OCI-LY3 (cell line): ENCODE measurements at regions not wholly inside any gene's neighbourhood (a gene's known extent, or its start where the extent isn't known, plus 50 kb on each side); places are given as distances from the start of the nearest gene placed in this dataset.

Experiments
- H2AFZ ChIP-seq: fragments of 200-600, 300-600 bp; shearing (Covaris generic); 2 replicates; pipeline ENCODE4 v1.6.0; 2014; ENCODE audit warnings: antibody characterized with exemption, low read depth, low read length
- H3K27ac ChIP-seq: fragments of 200-600, 300-600 bp; sonication (generic); 2 replicates; pipeline ENCODE4 v1.5.1; 2014; ENCODE audit warnings: mild to moderate bottlenecking, low read length, moderate library complexity, mixed read lengths
- H3K27me3 ChIP-seq: fragments of 200-600, 300-600 bp; sonication (generic); 2 replicates; pipeline ENCODE4 v1.6.1; 2014; ENCODE audit warnings: low read depth, low read length, mixed read lengths
- H3K36me3 ChIP-seq: fragments of 200-600, 300-600 bp; sonication (generic); replicated peaks from 2 replicates; pipeline ENCODE3; 2014; ENCODE audit warnings: low read depth, low read length, mixed read lengths
- H3K4me1 ChIP-seq: fragments of 300-600, 200-600 bp; sonication (generic); 2 replicates; pipeline ENCODE4 v1.6.1; 2014; ENCODE audit warnings: low read length, mixed read lengths
- H3K4me2 ChIP-seq: fragments of 200-600, 300-600 bp; sonication (generic); 2 replicates; pipeline ENCODE4 v1.6.1; 2014; ENCODE audit warnings: low read length, mixed read lengths
- H3K4me3 ChIP-seq: fragments of 300-600, 200-600 bp; sonication (generic); 2 replicates; pipeline ENCODE4 v1.5.1; 2014; ENCODE audit warnings: antibody characterized with exemption, mild to moderate bottlenecking, low read length, moderate library complexity
- H3K79me2 ChIP-seq: fragments of 300-600, 200-600 bp; shearing (Covaris generic); 2 replicates; pipeline ENCODE4 v1.6.1; 2014; ENCODE audit warnings: mild to moderate bottlenecking, low read length, mixed read lengths
- H3K9ac ChIP-seq: fragments of 300-600, 200-600 bp; shearing (Covaris generic); 2 replicates; pipeline ENCODE4 v1.6.0; 2014; ENCODE audit warnings: mild to moderate bottlenecking, low read length, moderate library complexity
- H3K9me3 ChIP-seq: fragments of 200-600, 300-600 bp; shearing (Covaris generic); 2 replicates; pipeline ENCODE4 v1.6.1; 2014; ENCODE audit warnings: low read length, mixed read lengths; ENCODE audit not compliant: insufficient read depth
- H4K20me1 ChIP-seq: fragments of 200-600, 300-600 bp; sonication (generic); 2 replicates; pipeline ENCODE4 v1.6.1; 2016; ENCODE audit warnings: low read length, mixed read lengths; ENCODE audit not compliant: insufficient read depth
- EZH2phosphoT487 ChIP-seq: fragments of 200-600 bp; shearing (Covaris generic); IDR thresholded peaks from 2 replicates; pipeline ENCODE4 v1.6.1; 2018; ENCODE audit warnings: antibody characterized with exemption, mixed run types, low read depth
- TF ChIP-seq, protein P1 (sequence below): fragments of 200-600, 300-600 bp; sonication (generic); IDR thresholded peaks from 2 replicates; pipeline ENCODE4 v1.5.1; 2014; ENCODE audit warnings: antibody characterized with exemption, low read length, low read depth

DNA sequence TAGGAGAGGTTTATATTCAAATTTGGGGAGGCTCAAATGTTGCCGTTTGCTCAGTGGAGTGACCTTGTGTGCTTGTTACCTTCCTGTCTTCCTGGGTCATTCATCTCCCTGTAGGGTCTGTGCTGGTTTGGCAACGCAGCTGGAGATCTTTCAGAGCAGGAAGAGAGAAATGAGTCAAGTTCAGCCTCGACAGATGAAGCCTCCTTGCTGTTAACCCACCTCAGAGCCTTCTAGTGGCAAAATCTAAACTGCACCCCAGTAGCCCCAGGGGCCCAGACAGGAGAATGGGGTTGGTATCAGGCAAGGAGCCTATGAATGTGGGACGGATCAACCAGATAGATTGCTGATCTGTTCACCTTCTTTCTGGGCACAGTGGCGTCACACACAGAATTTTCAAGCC is 999.3 kb downstream of the VRK1 start:
- H3K4me2 ChIP-seq: no peak overlapping the region
- no peaks in the 10 kb centered on the region for H4K20me1 ChIP-seq
- H3K36me3 ChIP-seq: no peaks in the 10 kb centered on the region
- no peak overlapping the region for H3K4me3 ChIP-seq
- no peak for TF ChIP-seq EZH2phosphoT487
- TF ChIP-seq, protein P1, sequence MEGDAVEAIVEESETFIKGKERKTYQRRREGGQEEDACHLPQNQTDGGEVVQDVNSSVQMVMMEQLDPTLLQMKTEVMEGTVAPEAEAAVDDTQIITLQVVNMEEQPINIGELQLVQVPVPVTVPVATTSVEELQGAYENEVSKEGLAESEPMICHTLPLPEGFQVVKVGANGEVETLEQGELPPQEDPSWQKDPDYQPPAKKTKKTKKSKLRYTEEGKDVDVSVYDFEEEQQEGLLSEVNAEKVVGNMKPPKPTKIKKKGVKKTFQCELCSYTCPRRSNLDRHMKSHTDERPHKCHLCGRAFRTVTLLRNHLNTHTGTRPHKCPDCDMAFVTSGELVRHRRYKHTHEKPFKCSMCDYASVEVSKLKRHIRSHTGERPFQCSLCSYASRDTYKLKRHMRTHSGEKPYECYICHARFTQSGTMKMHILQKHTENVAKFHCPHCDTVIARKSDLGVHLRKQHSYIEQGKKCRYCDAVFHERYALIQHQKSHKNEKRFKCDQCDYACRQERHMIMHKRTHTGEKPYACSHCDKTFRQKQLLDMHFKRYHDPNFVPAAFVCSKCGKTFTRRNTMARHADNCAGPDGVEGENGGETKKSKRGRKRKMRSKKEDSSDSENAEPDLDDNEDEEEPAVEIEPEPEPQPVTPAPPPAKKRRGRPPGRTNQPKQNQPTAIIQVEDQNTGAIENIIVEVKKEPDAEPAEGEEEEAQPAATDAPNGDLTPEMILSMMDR: no peak
- H3K9me3 ChIP-seq: no peaks in the 10 kb centered on the region
- H3K79me2 ChIP-seq: no peaks in the 10 kb centered on the region
- H3K9ac ChIP-seq: no peak overlapping the region
- H3K27me3 ChIP-seq: peaks cover 5% of the 10 kb centered on the region; the same call in 1 of the 2 replicates
- H3K4me1 ChIP-seq: no peaks in the 10 kb centered on the region
- H2AFZ ChIP-seq: no peak overlapping the region
- H3K27ac ChIP-seq: no peak overlapping the region

GRCh38 chr14:97798176-97798575 is 1001.0 kb downstream of the VRK1 start:
- no peak overlapping the region for H3K4me3 ChIP-seq
- H3K27ac ChIP-seq: no peak overlapping the region
- H3K79me2 ChIP-seq: no peaks in the 10 kb centered on the region
- no peaks in the 10 kb centered on the region for H4K20me1 ChIP-seq
- H2AFZ ChIP-seq: no peak overlapping the region
- H3K9ac ChIP-seq: no peak overlapping the region
- no peak overlapping the region for H3K4me2 ChIP-seq
- TF ChIP-seq EZH2phosphoT487: no peak
- TF ChIP-seq, protein P1: no peak
- no peaks in the 10 kb centered on the region for H3K27me3 ChIP-seq
- H3K9me3 ChIP-seq: no peaks in the 10 kb centered on the region
- no peaks in the 10 kb centered on the region for H3K4me1 ChIP-seq
- no peaks in the 10 kb centered on the region for H3K36me3 ChIP-seq

DNA sequence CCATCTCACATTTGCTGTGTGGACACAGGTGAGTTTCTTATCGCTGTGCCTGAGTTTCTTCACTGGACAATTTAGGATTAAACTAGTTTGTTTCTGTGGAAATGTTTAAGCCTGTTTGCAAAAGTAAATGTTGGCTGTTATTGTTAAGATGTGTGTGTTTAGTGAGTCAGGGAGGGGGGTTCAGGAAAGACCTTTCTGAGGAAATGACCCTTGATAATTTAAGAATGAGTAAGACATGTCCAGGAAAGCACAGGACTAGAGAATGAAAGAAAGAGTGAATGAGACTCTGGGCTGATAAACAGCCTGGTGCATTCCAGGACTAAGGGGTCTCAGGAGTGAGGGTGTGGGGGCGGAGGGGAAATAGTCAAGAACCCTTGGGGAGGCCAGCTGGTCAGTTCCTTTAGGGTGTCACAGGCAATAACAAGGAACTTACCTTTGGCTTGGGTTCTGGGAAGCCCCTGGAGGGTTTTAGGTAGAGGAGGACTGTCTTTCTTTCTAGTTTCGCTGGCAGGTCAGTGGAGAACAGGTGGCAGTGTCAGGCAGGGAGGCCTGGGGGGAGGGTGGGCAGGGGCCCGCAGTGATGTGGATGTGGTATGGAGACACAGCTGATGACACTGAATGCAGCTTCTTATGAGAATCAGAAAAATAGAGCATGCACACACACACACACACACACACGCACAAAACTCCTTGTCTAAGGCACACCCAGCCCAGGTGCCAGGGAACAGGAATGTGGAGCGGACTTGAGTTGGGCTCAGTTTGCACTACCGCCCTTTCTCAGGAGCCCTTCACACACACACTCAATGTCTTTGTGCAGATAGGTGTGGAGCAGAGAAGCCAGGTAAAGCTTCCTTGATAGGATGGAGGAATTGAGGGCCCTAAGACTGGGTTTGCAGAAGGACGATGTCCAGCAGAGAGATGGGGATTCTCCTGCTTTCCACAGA is 1005.5 kb downstream of the VRK1 start:
- H3K9me3 ChIP-seq: no peaks in the 10 kb centered on the region
- H3K27ac ChIP-seq: no peak overlapping the region
- H3K4me3 ChIP-seq: no peak overlapping the region
- no peaks in the 10 kb centered on the region for H3K79me2 ChIP-seq
- no peaks in the 10 kb centered on the region for H4K20me1 ChIP-seq
- H2AFZ ChIP-seq: no peak overlapping the region
- no peak overlapping the region for H3K9ac ChIP-seq
- no peaks in the 10 kb centered on the region for H3K27me3 ChIP-seq
- TF ChIP-seq, protein P1: no peak
- TF ChIP-seq EZH2phosphoT487: no peak
- no peaks in the 10 kb centered on the region for H3K36me3 ChIP-seq
- no peak overlapping the region for H3K4me2 ChIP-seq
- no peaks in the 10 kb centered on the region for H3K4me1 ChIP-seq

DNA sequence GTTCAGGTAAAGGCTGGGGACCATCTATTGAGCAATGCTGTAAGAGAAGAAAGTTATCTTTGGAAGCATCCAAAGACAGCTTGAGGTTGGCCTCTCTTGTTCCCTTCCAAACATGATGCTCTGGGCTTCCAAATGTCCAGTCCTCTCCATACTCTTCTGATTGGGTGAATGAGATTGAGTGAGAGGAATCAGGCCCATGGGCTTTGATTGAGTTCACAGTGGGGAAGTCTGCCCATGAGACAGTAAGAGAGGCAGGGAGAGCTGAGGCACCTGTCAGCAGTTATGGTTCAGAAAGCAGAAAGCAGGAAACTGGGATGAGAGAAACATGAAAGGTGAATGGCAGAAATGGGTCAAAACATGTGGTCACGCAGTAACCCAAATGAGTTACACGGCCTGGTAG is 1006.9 kb downstream of the VRK1 start:
- no peak for TF ChIP-seq EZH2phosphoT487
- TF ChIP-seq, protein P1: no peak
- no peak overlapping the region for H3K4me3 ChIP-seq
- no peaks in the 10 kb centered on the region for H3K79me2 ChIP-seq
- H4K20me1 ChIP-seq: no peaks in the 10 kb centered on the region
- no peak overlapping the region for H2AFZ ChIP-seq
- no peaks in the 10 kb centered on the region for H3K36me3 ChIP-seq
- no peaks in the 10 kb centered on the region for H3K27me3 ChIP-seq
- H3K4me1 ChIP-seq: no peaks in the 10 kb centered on the region
- no peaks in the 10 kb centered on the region for H3K9me3 ChIP-seq
- no peak overlapping the region for H3K9ac ChIP-seq
- no peak overlapping the region for H3K27ac ChIP-seq
- H3K4me2 ChIP-seq: no peak overlapping the region
